KMS-11 (cell line): ENCODE measurements at regions not wholly inside any gene's neighbourhood (a gene's known extent, or its start where the extent isn't known, plus 50 kb on each side); places are given as distances from the start of the nearest gene placed in this dataset.

Experiments
- H2AFZ ChIP-seq: fragments of 200-600 bp; sonication (generic); 2 replicates; pipeline ENCODE4 v1.6.1; 2016; ENCODE audit warnings: antibody characterized with exemption, mixed run types, low read depth
- H3K27ac ChIP-seq: fragments of 200-600 bp; sonication (generic); 2 replicates; pipeline ENCODE4 v1.6.1; 2016; ENCODE audit warnings: mild to moderate bottlenecking, mixed run types
- H3K27me3 ChIP-seq: fragments of 200-600 bp; sonication (generic); 2 replicates; pipeline ENCODE4 v1.6.1; 2017; ENCODE audit warnings: mild to moderate bottlenecking, low read depth, mixed run types, moderate library complexity; ENCODE audit not compliant: insufficient read depth
- H3K36me3 ChIP-seq: fragments of 200-600 bp; sonication (generic); 2 replicates; pipeline ENCODE4 v1.6.1; 2017; ENCODE audit warnings: mild to moderate bottlenecking, mixed run types; ENCODE audit not compliant: insufficient read depth
- H3K4me1 ChIP-seq: fragments of 200-600 bp; sonication (generic); 2 replicates; pipeline ENCODE4 v1.6.1; 2016; ENCODE audit warnings: mild to moderate bottlenecking, low read depth, mixed run types; ENCODE audit not compliant: poor library complexity, severe bottlenecking
- H3K4me2 ChIP-seq: fragments of 200-600 bp; sonication (generic); 2 replicates; pipeline ENCODE4 v1.7.0; 2016; ENCODE audit warnings: mild to moderate bottlenecking, mixed run types
- H3K4me3 ChIP-seq: fragments of 200-600 bp; sonication (generic); IDR thresholded peaks from 2 replicates; pipeline ENCODE4 v1.6.1; 2017; ENCODE audit warnings: low read depth, low read length, mixed read lengths; ENCODE audit not compliant: insufficient read depth
- H3K79me2 ChIP-seq: fragments of 200-600 bp; sonication (generic); 2 replicates; pipeline ENCODE4 v1.6.1; 2016; ENCODE audit warnings: low read depth, mixed run types; ENCODE audit not compliant: insufficient read depth
- H3K9ac ChIP-seq: fragments of 200-600 bp; sonication (generic); 2 replicates; pipeline ENCODE4 v1.6.1; 2016; ENCODE audit warnings: mild to moderate bottlenecking, mixed run types
- H4K20me1 ChIP-seq: fragments of 200-600 bp; sonication (generic); 2 replicates; pipeline ENCODE4 v1.6.1; 2016; ENCODE audit warnings: mild to moderate bottlenecking, mixed run types; ENCODE audit not compliant: insufficient read depth
- CTCF ChIP-seq: fragments of 200-600 bp; sonication (generic); conservative IDR thresholded peaks from 2 replicates; pipeline ENCODE4 v1.6.1; 2017; ENCODE audit warnings: low read depth, mild to moderate bottlenecking, antibody characterized with exemption, low read length, moderate library complexity, mixed read lengths

GRCh38 chr5:38011668-38012188, 171.9 kb upstream of the GDNF start:
- Histone ChIP-seq H3K27ac (no peak overlapping the region), H3K9ac (no peak overlapping the region), H3K79me2 (no peaks in the 10 kb centered on the region), H2AFZ (no peak overlapping the region), H3K36me3 (no peaks in the 10 kb centered on the region), H3K4me2 (no peak overlapping the region), H3K4me3 (no peak overlapping the region), H4K20me1 (no peaks in the 10 kb centered on the region), H3K4me1 (peaks cover 35% of the 10 kb centered on the region), H3K27me3 (no peaks in the 10 kb centered on the region)
- TF ChIP-seq CTCF = no peak

GRCh38 chr5:38009749-38010358, 170.0 kb upstream of the GDNF start:
- no peak for TF ChIP-seq CTCF
- Histone ChIP-seq H3K27me3 (no peaks in the 10 kb centered on the region), H3K4me1 (peaks cover 40% of the 10 kb centered on the region), H3K4me2 (no peak overlapping the region; the same call in 1 of the 2 replicates), H3K36me3 (no peaks in the 10 kb centered on the region), H3K27ac (no peak overlapping the region), H2AFZ (no peak overlapping the region), H3K79me2 (no peaks in the 10 kb centered on the region), H3K4me3 (no peak overlapping the region), H3K9ac (no peak overlapping the region), H4K20me1 (no peaks in the 10 kb centered on the region)

- Histone ChIP-seq H3K4me3 (no peak overlapping the region), H3K79me2 (no peaks in the 10 kb centered on the region), H3K36me3 (no peaks in the 10 kb centered on the region), H3K27ac (peak overlapping the region; percentile 78), H2AFZ (peak overlapping the region; percentile 58; the same call in 1 of the 2 replicates), H3K4me2 (peak overlapping the region; percentile 72), H3K27me3 (no peaks in the 10 kb centered on the region), H4K20me1 (no peaks in the 10 kb centered on the region), H3K9ac (0 out of 2 replicates have a peak overlapping the region, but pooled peaks have one; percentile 9), H3K4me1 (peaks cover 40% of the 10 kb centered on the region)
- no peak for TF ChIP-seq CTCF
Measured at GRCh38 chr5:38008198-38008597, 168.4 kb upstream of the GDNF start.

- Histone ChIP-seq H3K36me3 (no peaks in the 10 kb centered on the region), H3K4me1 (no peaks in the 10 kb centered on the region), H3K27ac (no peak overlapping the region), H3K4me2 (no peak overlapping the region), H3K27me3 (no peaks in the 10 kb centered on the region), H3K4me3 (no peak overlapping the region), H2AFZ (no peak overlapping the region), H4K20me1 (no peaks in the 10 kb centered on the region), H3K79me2 (no peaks in the 10 kb centered on the region), H3K9ac (no peak overlapping the region)
- TF ChIP-seq CTCF = no peak
Measured at GRCh38 chr5:37999593-37999992, 159.8 kb upstream of the GDNF start.
